ENCODE measurements at regions not wholly inside any gene's neighbourhood (a gene's known extent, or its start where the extent isn't known, plus 50 kb on each side); places are given as distances from the start of the nearest gene placed in this dataset.

- Histone ChIP-seq H3K9ac (ENCODE audit: control insufficient read depth, insufficient read depth, low read length) (no peak overlapping the region), H4K20me1 (ENCODE audit: control insufficient read depth, insufficient read depth) (no peaks in the 10 kb centered on the region), H3K27me3 (replicated peaks in 1 of 2; ENCODE audit: control insufficient read depth in 2 of 2, insufficient read depth in 2 of 2, low read length in 1 of 2) (peaks cover 2 to 6% of the 10 kb centered on the region in 2 experiments), H2AFZ (ENCODE audit: control insufficient read depth, low read depth, low read length) (no peak overlapping the region), H3K4me1 (ENCODE audit: control insufficient read depth, insufficient read depth, low read length) (no peaks in the 10 kb centered on the region), H3K4me2 (ENCODE audit: control insufficient read depth, insufficient read depth) (no peak overlapping the region), H3K36me3 (ENCODE audit: control insufficient read depth in 2 of 2, insufficient read depth in 2 of 2, low read length in 1 of 2) (no peaks in the 10 kb centered on the region), H3K27ac (ENCODE audit: control insufficient read depth, insufficient read depth) (no peak overlapping the region), H3K9me3 (replicated peaks; ENCODE audit: control insufficient read depth, insufficient read depth, low read length) (no peaks in the 10 kb centered on the region), H3K79me2 (ENCODE audit: control insufficient read depth, insufficient read depth, low read length) (no peaks in the 10 kb centered on the region), H3K4me3 (no peak overlapping the region)
- no peak for ATAC-seq
- 7% methylated on average over 7 of the region's 7 CpGs for WGBS (ENCODE audit: insufficient coverage, insufficient replicate concordance, low lambda C conversion rate, missing lambda C conversion rate)
- ChIA-PET RAD21 (ENCODE audit: unreplicated experiment) (no interaction called here), SMC1A (ENCODE audit: uncharacterized antibody, unreplicated experiment) (no interaction called here), POLR2A (no interaction called here), CTCF (no interaction called here)
- DNase-seq (ENCODE audit: low read depth, low spot score): no peak
- FAIRE-seq: no peak
- BruUV-seq (replicated peaks): no TSS peak
- intact Hi-C loops (cut with micrococcal nuclease; ENCODE audit: unreplicated experiment) (no loop called here), in situ Hi-C loops (cut with MboI) (no loop called here)
- TF ChIP-seq MLLT1 (IDR thresholded peaks at IDR 0.05) (no peak), ZSCAN29 (IDR thresholded peaks at IDR 0.05) (no peak), YY1 (IDR thresholded peaks at IDR 0.05; ENCODE audit: low read depth, low read length) (no peak), SMAD5 (IDR thresholded peaks at IDR 0.05; ENCODE audit: low read depth) (no peak), CHD4 (IDR thresholded peaks at IDR 0.05) (no peak), TARDBP (IDR thresholded peaks at IDR 0.05; ENCODE audit: borderline replicate concordance) (no peak), BCL3 (IDR thresholded peaks at IDR 0.05; ENCODE audit: borderline replicate concordance, insufficient read depth, low read depth, low read length, poor library complexity, severe bottlenecking) (no peak), TCF12 (IDR thresholded peaks at IDR 0.05; ENCODE audit: low read depth, low read length) (no peak), STAT3 (IDR thresholded peaks at IDR 0.05; ENCODE audit: low read depth, low read length) (no peak), SPI1 (IDR thresholded peaks at IDR 0.05; ENCODE audit: borderline replicate concordance, insufficient read depth, low read depth, low read length) (no peak), TAF1 (IDR thresholded peaks at IDR 0.05; ENCODE audit: borderline replicate concordance, low read depth, low read length) (no peak), IKZF1 (conservative IDR thresholded peaks at IDR 0.05) (no peak), PRDM15 (CRISPR knock-in tag; IDR thresholded peaks at IDR 0.05) (no peak)
These were observed 181.0 kb upstream of the PITX1 start for GRCh38 chr5:135214897-135215616.
